ENCODE measurements at regions not wholly inside any gene's neighbourhood (a gene's known extent, or its start where the extent isn't known, plus 50 kb on each side); places are given as distances from the start of the nearest gene placed in this dataset.

GRCh38 chr5:171667341-171668096 is 118.1 kb upstream of the SMIM23 start:
- TF ChIP-seq REST (IDR thresholded peaks at IDR 0.05; ENCODE audit: insufficient read depth in 1 of 2, low read depth in 2 of 2, low read length in 1 of 2) (no peak), SIN3A (IDR thresholded peaks at IDR 0.05; ENCODE audit: borderline replicate concordance, insufficient read depth, low read depth, low read length) (no peak), TCF7L2 (IDR thresholded peaks at IDR 0.05; ENCODE audit: low read depth, low read length) (no peak), POLR2AphosphoS5 (IDR thresholded peaks at IDR 0.05; ENCODE audit: low read depth, low read length) (no peak), CTCF (IDR thresholded peaks at IDR 0.05) (no peak)
- H3K27me3 ChIP-seq (ENCODE audit: control insufficient read depth, insufficient read depth, low read length) = peaks cover 8% of the 10 kb centered on the region
- no TSS peak for BruUV-seq (replicated peaks)
- CTCF ChIA-PET = interaction anchor here (0.6 kb wide), 1 partner anchor 936 kb away, joined by 3 read pairs; no protein-coding TSS in a partner anchor
- no peaks in the 10 kb centered on the region for H3K36me3 ChIP-seq (ENCODE audit: control insufficient read depth, insufficient read depth, low read length)
- POLR2A ChIA-PET = no interaction called here
- ATAC-seq (no peak), DNase-seq (ENCODE audit: low read depth, low spot score) (no peak)
- H3K4me1 ChIP-seq (ENCODE audit: control insufficient read depth, insufficient read depth, low read length) = no peaks in the 10 kb centered on the region
- H3K9me3 ChIP-seq (ENCODE audit: control insufficient read depth, insufficient read depth, low read depth, low read length) = no peaks in the 10 kb centered on the region
- in situ Hi-C loops (cut with HindIII; ENCODE audit: low pct_unique_long_range_greater_than_20kb, low sequenced_read_pairs) (no loop called here), intact Hi-C loops (cut with micrococcal nuclease; ENCODE audit: unreplicated experiment) (no loop called here)
- H3K4me3 ChIP-seq (ENCODE audit: low read depth in 2 of 2, low read length in 2 of 2) = no peak overlapping the region
- H3K27ac ChIP-seq (ENCODE audit: low read length) = no peak overlapping the region

- CTCF ChIA-PET = no interaction called here
- no peaks in the 10 kb centered on the region for H3K4me1 ChIP-seq (ENCODE audit: control insufficient read depth, insufficient read depth, low read length)
- ATAC-seq = no peak; the same call in 1 of the 2 replicates
- in situ Hi-C loops (cut with HindIII; ENCODE audit: low pct_unique_long_range_greater_than_20kb, low sequenced_read_pairs) = no loop called here
- H3K27ac ChIP-seq (ENCODE audit: low read length) = no peak overlapping the region
- DNase-seq (ENCODE audit: low read depth, low spot score) = no peak
- BruUV-seq (replicated peaks) = no TSS peak
- no peaks in the 10 kb centered on the region for H3K9me3 ChIP-seq (ENCODE audit: control insufficient read depth, insufficient read depth, low read depth, low read length)
- intact Hi-C loops (cut with micrococcal nuclease; ENCODE audit: unreplicated experiment) = no loop called here
- POLR2A ChIA-PET = no interaction called here
- peaks cover 9% of the 10 kb centered on the region for H3K27me3 ChIP-seq (ENCODE audit: control insufficient read depth, insufficient read depth, low read length)
- TF ChIP-seq SIN3A (IDR thresholded peaks at IDR 0.05; ENCODE audit: borderline replicate concordance, insufficient read depth, low read depth, low read length) (no peak), REST (IDR thresholded peaks at IDR 0.05; ENCODE audit: insufficient read depth in 1 of 2, low read depth in 2 of 2, low read length in 1 of 2) (no peak), POLR2AphosphoS5 (IDR thresholded peaks at IDR 0.05; ENCODE audit: low read depth, low read length) (no peak), TCF7L2 (IDR thresholded peaks at IDR 0.05; ENCODE audit: low read depth, low read length) (no peak), CTCF (IDR thresholded peaks at IDR 0.05) (no peak)
- no peaks in the 10 kb centered on the region for H3K36me3 ChIP-seq (ENCODE audit: control insufficient read depth, insufficient read depth, low read length)
- H3K4me3 ChIP-seq (ENCODE audit: low read depth in 2 of 2, low read length in 2 of 2) = no peak overlapping the region
Measured at GRCh38 chr5:171668097-171668412, 117.6 kb upstream of the SMIM23 start.

Data from Panc1 (cell line).